ENCODE measurements at regions not wholly inside any gene's neighbourhood (a gene's known extent, or its start where the extent isn't known, plus 50 kb on each side); places are given as distances from the start of the nearest gene placed in this dataset.
"Not testable (repeated sequence)": the region's sequence is repeated elsewhere in the genome, so short reads cannot be mapped to it uniquely, and the experiment has no call there.

DNA sequence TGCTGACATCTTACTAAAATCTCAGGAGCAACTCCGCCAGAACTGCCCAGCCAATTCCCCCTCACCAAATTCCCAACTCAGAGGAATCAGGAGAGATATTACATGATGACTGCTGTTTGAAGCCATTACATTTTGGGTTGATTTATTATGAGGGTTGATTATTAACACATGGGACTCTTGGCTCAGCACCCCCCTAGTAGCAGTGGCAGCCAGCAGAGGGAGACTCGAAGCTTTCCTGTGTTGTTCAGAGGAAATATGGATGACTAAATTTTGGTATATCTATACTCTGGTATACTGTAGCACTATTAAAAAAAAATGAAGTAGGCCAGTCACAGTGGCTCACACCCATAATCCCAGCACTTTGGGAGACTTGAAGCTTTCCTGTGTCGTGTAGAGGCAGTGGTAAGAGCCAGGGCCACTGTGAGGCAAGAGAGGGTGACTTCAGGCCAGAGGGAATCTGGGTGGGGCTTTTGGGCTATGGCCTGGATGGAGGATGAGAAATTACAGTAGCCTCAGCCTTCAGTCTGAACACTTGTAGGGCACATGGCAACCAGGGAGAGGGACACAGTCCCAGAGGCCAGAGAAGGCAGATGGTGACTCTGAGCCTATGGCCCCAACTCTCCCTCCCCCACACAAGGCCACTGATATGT is 111.4 kb downstream of the LHX2 start:
- peak; percentile 44 for DNase-seq (ENCODE audit: low read depth)
- H3K4me3 ChIP-seq (ENCODE audit: low read depth, low read length): no peak overlapping the region
- TF ChIP-seq POLR2A (IDR thresholded peaks at IDR 0.05; ENCODE audit: extremely low read depth, insufficient read length) (no peak), CTCF (IDR thresholded peaks at IDR 0.05; ENCODE audit: low read depth, low read length) (peak; percentile 48)

- not testable (repeated sequence) for DNase-seq (ENCODE audit: low read depth); H3K4me3 ChIP-seq (ENCODE audit: low read depth, low read length)
Observed at GRCh38 chr9:124123621-124124020, 112.1 kb downstream of the LHX2 start.

DNA sequence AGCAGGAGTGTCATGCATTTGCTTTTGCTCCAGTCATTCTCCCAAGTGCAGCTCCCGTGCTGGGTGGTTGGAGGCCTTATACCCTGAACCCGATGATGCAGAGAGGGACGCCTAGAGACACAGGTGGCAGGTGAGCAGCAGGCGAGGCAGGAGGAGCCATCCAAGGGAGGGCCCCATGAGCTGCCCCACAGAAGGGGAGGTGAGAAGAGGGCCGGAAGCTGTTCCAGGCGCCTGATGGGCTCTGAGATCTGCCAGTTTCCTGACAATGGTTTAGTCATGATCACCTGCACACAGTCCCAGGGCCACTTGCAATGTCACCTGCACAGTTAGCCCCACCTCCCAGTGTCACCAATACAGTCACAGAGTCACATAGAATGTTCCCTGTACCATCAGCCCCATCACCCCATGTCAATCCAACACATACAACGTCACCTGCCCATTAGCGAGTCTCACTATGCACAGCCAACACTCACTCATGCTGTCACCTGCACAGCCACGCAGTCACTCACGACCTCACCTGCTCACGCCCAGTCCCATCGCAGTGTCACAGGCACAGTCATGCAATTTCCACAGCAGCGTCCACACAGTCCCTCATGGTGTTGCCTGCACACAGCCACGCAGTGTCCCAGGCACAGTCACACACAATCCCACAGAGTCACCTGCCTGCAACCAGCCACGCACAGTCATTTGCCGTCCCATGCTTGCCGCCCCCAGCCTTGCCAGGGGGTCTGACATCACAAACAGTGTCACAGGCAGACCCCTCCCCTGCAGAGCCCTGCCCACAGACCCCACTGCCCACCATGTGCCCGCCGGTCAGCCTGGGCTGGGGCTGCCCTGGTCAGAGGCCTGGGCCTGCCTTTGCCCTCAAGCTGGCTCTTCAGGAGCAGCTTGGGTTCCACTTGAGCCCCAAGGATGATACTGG is 113.4 kb downstream of the LHX2 start:
- no peak overlapping the region for H3K4me3 ChIP-seq (ENCODE audit: low read depth, low read length)
- no peak for TF ChIP-seq POLR2A (IDR thresholded peaks at IDR 0.05; ENCODE audit: extremely low read depth, insufficient read length)
- no peak for TF ChIP-seq MYC (IDR thresholded peaks at IDR 0.05; ENCODE audit: low read depth, low read length)
- no peak for TF ChIP-seq CTCF (IDR thresholded peaks at IDR 0.05; ENCODE audit: low read depth, low read length)
- TF ChIP-seq MAX (IDR thresholded peaks at IDR 0.05; ENCODE audit: low read depth, low read length): no peak
- DNase-seq (ENCODE audit: low read depth): no peak

DNA sequence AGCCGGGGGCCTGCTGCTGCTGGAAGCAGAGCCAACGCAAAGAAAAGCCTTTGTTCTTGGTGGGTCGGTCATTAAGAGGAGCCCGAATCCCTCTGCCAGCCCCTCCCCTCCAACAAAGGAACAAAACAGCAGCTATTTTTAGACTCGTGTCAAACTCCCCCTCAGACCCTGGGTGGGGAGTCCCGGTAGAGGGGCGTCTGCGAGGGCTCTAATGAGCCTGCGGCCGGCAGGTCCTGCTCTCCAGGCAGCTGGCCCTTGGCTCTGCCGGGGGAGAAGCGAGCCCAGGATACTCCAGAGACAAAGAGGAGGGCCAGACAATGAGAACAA is 114.0 kb downstream of the LHX2 start:
- no peak for DNase-seq (ENCODE audit: low read depth)
- TF ChIP-seq POLR2A (IDR thresholded peaks at IDR 0.05; ENCODE audit: extremely low read depth, insufficient read length) (no peak), CTCF (IDR thresholded peaks at IDR 0.05; ENCODE audit: low read depth, low read length) (no peak), MAX (IDR thresholded peaks at IDR 0.05; ENCODE audit: low read depth, low read length) (no peak), MYC (IDR thresholded peaks at IDR 0.05; ENCODE audit: low read depth, low read length) (no peak)
- H3K4me3 ChIP-seq (ENCODE audit: low read depth, low read length): no peak overlapping the region

DNA sequence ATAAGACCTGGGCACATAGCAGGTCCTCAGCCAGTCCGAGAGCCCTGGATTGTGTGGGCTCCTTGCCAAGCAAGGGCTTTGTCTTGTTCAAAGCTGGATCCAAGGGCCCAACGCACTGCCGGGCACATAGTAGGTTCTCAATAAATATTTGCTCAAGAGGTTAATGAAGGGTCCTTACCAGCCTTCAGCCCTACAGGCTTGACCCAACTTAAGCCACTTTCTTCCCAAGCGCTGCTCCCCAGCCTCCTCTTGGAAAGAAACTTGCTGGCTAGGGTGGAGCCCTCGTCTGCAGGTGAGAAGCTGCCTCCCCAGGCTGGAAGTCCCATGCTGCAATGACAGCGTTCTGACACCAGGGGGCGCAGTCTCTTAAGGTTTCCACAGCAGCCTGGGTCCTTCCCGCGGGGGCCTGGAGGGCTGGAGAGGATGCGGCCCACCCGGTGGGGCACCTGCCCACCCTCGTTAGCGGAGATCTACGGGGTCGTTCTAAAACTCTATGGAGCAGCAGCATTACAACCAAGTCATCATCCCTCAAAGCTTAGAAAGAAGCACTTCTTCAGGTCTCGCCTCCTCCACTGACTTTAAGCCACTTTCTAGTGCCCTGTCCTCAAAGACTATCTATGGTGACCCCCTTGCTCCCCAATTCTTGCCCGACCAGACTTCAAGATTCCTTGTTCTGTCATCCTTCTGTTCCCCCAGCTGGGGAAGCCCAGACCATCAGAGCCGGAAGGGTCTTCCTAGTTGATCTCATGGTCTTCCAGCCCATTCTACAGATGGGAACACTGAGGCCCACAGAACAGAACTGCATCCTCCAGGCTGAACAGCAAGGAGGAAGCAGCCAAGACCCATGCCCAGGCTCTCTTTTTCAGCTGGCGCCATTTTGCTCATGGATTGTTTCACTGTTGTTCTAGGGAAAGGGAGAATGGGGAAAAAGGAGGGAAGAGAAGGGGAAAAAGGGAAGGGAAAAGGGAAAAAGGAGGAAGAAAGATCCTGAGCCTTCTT is 115.4 kb downstream of the LHX2 start:
- no peak overlapping the region for H3K4me3 ChIP-seq (ENCODE audit: low read depth, low read length)
- TF ChIP-seq MAX (IDR thresholded peaks at IDR 0.05; ENCODE audit: low read depth, low read length) (peak; percentile 53; the same call in 1 of the 2 replicates), MYC (IDR thresholded peaks at IDR 0.05; ENCODE audit: low read depth, low read length) (no peak), POLR2A (IDR thresholded peaks at IDR 0.05; ENCODE audit: extremely low read depth, insufficient read length) (no peak), CTCF (IDR thresholded peaks at IDR 0.05; ENCODE audit: low read depth, low read length) (peak; percentile 90)

More for the DNA sequence above, 115.4 kb downstream of the LHX2 start:
- DNase-seq (ENCODE audit: low read depth): peak; percentile 76

Measured in NB4 (cell line).